ENCODE measurements at regions not wholly inside any gene's neighbourhood (a gene's known extent, or its start where the extent isn't known, plus 50 kb on each side); places are given as distances from the start of the nearest gene placed in this dataset.

DNA sequence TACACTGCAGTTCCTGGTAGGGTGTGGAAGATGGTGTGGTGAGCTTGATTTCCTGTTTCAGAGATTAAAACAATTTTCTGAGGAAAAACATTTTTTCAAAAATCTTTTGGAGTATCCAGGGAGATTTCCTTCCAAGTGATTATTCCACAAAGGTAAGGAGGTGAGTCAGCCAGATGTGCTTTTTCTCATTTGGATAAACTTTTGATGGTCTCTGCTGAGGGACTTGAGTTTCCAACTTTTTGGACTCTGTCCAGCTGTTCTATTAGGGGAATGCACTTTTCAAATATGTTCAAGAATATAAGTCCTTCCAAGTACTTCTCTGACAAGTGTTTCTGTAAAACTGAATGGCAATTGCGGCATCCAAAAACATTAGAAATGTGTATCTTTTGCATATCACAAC lies 628.8 kb upstream of the ADAMTS5 start:
- TF ChIP-seq POLR2AphosphoS5 (IDR thresholded peaks at IDR 0.05; ENCODE audit: insufficient read depth, low read depth, low read length) (no peak), EZH2 (IDR thresholded peaks at IDR 0.05; ENCODE audit: borderline replicate concordance, low read depth, low read length, severe bottlenecking) (no peak), FOS (IDR thresholded peaks at IDR 0.05; ENCODE audit: borderline replicate concordance, insufficient read depth, low read length) (no peak), JUN (IDR thresholded peaks at IDR 0.05; ENCODE audit: borderline replicate concordance, insufficient read depth, insufficient read length, low read depth) (no peak), MYC (IDR thresholded peaks at IDR 0.05; ENCODE audit: low read depth, low read length) (no peak)
- TF ChIP-seq, protein P1, sequence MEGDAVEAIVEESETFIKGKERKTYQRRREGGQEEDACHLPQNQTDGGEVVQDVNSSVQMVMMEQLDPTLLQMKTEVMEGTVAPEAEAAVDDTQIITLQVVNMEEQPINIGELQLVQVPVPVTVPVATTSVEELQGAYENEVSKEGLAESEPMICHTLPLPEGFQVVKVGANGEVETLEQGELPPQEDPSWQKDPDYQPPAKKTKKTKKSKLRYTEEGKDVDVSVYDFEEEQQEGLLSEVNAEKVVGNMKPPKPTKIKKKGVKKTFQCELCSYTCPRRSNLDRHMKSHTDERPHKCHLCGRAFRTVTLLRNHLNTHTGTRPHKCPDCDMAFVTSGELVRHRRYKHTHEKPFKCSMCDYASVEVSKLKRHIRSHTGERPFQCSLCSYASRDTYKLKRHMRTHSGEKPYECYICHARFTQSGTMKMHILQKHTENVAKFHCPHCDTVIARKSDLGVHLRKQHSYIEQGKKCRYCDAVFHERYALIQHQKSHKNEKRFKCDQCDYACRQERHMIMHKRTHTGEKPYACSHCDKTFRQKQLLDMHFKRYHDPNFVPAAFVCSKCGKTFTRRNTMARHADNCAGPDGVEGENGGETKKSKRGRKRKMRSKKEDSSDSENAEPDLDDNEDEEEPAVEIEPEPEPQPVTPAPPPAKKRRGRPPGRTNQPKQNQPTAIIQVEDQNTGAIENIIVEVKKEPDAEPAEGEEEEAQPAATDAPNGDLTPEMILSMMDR (IDR thresholded peaks at IDR 0.05; ENCODE audit: extremely low read depth in 1 of 2, insufficient read depth in 1 of 2, low read depth in 1 of 2, low read length in 2 of 2) = no peak
